ENCODE measurements at regions not wholly inside any gene's neighbourhood (a gene's known extent, or its start where the extent isn't known, plus 50 kb on each side); places are given as distances from the start of the nearest gene placed in this dataset.
"Not testable (repeated sequence)": the region's sequence is repeated elsewhere in the genome, so short reads cannot be mapped to it uniquely, and the experiment has no call there.

- H3K4me1 ChIP-seq (ENCODE audit: control insufficient read depth, insufficient read depth, low read length) = no peaks in the 10 kb centered on the region
- H3K36me3 ChIP-seq (ENCODE audit: control insufficient read depth, insufficient read depth, low read length) = no peaks in the 10 kb centered on the region
- H3K27me3 Mint-ChIP-seq (ENCODE audit: low read depth in 2 of 2) = no peaks in the 10 kb centered on the region
- H3K4me1 Mint-ChIP-seq = peaks cover 16 to 20% of the 10 kb centered on the region in 2 donors
- intact Hi-C loops (cut with micrococcal nuclease) = no loop called here
- DNase-seq (no peak), ATAC-seq (no peak)
- no peak overlapping the region for H3K27ac Mint-ChIP-seq
- no peaks in the 10 kb centered on the region for H3K36me3 Mint-ChIP-seq
- H3K9me3 Mint-ChIP-seq = peaks cover 5 to 15% of the 10 kb centered on the region in 2 donors
- H3K9me3 ChIP-seq (ENCODE audit: control insufficient read depth, insufficient read depth, low read length) = no peaks in the 10 kb centered on the region
- WGBS (ENCODE audit: insufficient coverage) = 92% methylated on average over 3 of the region's 3 CpGs
- no peak overlapping the region for H3K4me3 ChIP-seq (ENCODE audit: low read length)
- H3K27ac ChIP-seq (ENCODE audit: low read length) = no peak overlapping the region
- TF ChIP-seq, protein P1, sequence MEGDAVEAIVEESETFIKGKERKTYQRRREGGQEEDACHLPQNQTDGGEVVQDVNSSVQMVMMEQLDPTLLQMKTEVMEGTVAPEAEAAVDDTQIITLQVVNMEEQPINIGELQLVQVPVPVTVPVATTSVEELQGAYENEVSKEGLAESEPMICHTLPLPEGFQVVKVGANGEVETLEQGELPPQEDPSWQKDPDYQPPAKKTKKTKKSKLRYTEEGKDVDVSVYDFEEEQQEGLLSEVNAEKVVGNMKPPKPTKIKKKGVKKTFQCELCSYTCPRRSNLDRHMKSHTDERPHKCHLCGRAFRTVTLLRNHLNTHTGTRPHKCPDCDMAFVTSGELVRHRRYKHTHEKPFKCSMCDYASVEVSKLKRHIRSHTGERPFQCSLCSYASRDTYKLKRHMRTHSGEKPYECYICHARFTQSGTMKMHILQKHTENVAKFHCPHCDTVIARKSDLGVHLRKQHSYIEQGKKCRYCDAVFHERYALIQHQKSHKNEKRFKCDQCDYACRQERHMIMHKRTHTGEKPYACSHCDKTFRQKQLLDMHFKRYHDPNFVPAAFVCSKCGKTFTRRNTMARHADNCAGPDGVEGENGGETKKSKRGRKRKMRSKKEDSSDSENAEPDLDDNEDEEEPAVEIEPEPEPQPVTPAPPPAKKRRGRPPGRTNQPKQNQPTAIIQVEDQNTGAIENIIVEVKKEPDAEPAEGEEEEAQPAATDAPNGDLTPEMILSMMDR (IDR thresholded peaks at IDR 0.05) = no peak
- H3K27me3 ChIP-seq (ENCODE audit: control insufficient read depth, insufficient read depth, low read length) = no peaks in the 10 kb centered on the region
- H3K4me3 Mint-ChIP-seq = no peak overlapping the region
These were observed 78.0 kb upstream of the PDHA2 start for GRCh38 chr4:95761871-95762270.

- Mint-ChIP-seq H3K27ac (no peak overlapping the region), H3K4me3 (no peak overlapping the region), H3K4me1 (peaks cover 16 to 20% of the 10 kb centered on the region in 2 donors), H3K9me3 (peaks cover 4 to 13% of the 10 kb centered on the region in 2 donors), H3K36me3 (no peaks in the 10 kb centered on the region), H3K27me3 (ENCODE audit: low read depth in 2 of 2) (no peaks in the 10 kb centered on the region)
- Histone ChIP-seq H3K4me3 (ENCODE audit: low read length) (no peak overlapping the region), H3K4me1 (ENCODE audit: control insufficient read depth, insufficient read depth, low read length) (no peaks in the 10 kb centered on the region), H3K36me3 (ENCODE audit: control insufficient read depth, insufficient read depth, low read length) (no peaks in the 10 kb centered on the region), H3K27me3 (ENCODE audit: control insufficient read depth, insufficient read depth, low read length) (no peaks in the 10 kb centered on the region), H3K9me3 (ENCODE audit: control insufficient read depth, insufficient read depth, low read length) (no peaks in the 10 kb centered on the region), H3K27ac (ENCODE audit: low read length) (no peak overlapping the region)
- intact Hi-C loops (cut with micrococcal nuclease) = no loop called here
- WGBS (ENCODE audit: insufficient coverage) = 95% methylated on average over 1 of the region's 1 CpG
- ATAC-seq (no peak), DNase-seq (no peak)
- TF ChIP-seq, protein P1 (IDR thresholded peaks at IDR 0.05) = no peak
These were observed 78.5 kb upstream of the PDHA2 start for GRCh38 chr4:95761426-95761825.

DNA sequence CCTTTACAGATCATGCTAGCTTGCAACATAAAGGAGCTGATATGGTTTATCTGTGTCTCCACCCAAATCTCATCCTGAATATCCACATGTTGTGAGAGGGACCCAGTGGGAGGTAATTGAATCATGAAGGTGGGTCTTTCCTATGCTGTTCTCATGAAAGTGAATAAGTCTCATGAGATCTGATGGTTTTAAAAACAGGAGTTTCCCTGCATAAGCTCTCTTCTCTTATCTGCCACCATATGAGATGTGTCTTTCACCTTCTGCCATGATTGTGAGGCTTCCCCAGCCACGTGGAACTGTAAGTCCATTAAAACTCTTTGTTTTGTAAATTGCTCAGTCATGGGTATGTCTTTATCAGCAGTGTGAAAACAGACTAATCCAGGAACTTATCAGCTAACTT is 79.2 kb upstream of the PDHA2 start:
- H3K9me3 ChIP-seq (ENCODE audit: control insufficient read depth, insufficient read depth, low read length) = not testable (repeated sequence)

DNA sequence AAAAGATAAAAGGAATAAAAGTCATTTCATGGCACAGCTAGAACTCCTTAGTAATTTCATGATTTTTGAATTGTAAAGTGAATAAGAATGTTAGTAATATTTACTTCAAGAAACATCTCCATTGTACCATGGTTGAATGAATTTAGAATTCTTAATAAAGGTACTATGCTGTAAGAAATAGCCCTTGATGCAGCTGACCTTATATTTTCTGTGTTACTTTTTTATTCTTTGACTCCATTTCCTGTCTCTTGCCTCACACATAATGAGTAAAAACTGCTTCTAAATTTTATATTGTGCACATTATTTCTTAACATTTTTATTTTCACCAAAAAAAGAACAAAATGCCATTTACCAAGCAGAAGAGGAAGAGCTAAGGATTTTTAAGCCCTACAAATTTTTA is 81.9 kb upstream of the PDHA2 start:
- H3K4me1 ChIP-seq (ENCODE audit: control insufficient read depth, insufficient read depth, low read length) = no peaks in the 10 kb centered on the region
- intact Hi-C loops (cut with micrococcal nuclease) = no loop called here
- no peaks in the 10 kb centered on the region for H3K36me3 ChIP-seq (ENCODE audit: control insufficient read depth, insufficient read depth, low read length)
- H3K27ac ChIP-seq (ENCODE audit: low read length) = no peak overlapping the region
- Mint-ChIP-seq H3K36me3 (no peaks in the 10 kb centered on the region), H3K9me3 (peaks cover 0 to 3% of the 10 kb centered on the region in 2 donors), H3K27ac (peak overlapping the region in 1 of 2 donors; percentile 31), H3K4me3 (peak overlapping the region; percentile 47), H3K27me3 (ENCODE audit: low read depth in 2 of 2) (no peaks in the 10 kb centered on the region), H3K4me1 (peaks cover 20 to 22% of the 10 kb centered on the region in 2 donors)
- H3K4me3 ChIP-seq (ENCODE audit: low read length) = no peak overlapping the region
- H3K27me3 ChIP-seq (ENCODE audit: control insufficient read depth, insufficient read depth, low read length) = no peaks in the 10 kb centered on the region
- ATAC-seq = peak in 2 of 3 donors; percentile 60 to 69
- no peak for DNase-seq
- H3K9me3 ChIP-seq (ENCODE audit: control insufficient read depth, insufficient read depth, low read length) = no peaks in the 10 kb centered on the region
- TF ChIP-seq, protein P1 (IDR thresholded peaks at IDR 0.05) = no peak

More for the DNA sequence above, 79.2 kb upstream of the PDHA2 start:
- H3K27ac ChIP-seq (ENCODE audit: low read length); H3K4me3 Mint-ChIP-seq; H3K9me3 Mint-ChIP-seq; DNase-seq; H3K4me1 ChIP-seq (ENCODE audit: control insufficient read depth, insufficient read depth, low read length); H3K27ac Mint-ChIP-seq; ATAC-seq; H3K4me3 ChIP-seq (ENCODE audit: low read length); H3K36me3 ChIP-seq (ENCODE audit: control insufficient read depth, insufficient read depth, low read length); H3K27me3 ChIP-seq (ENCODE audit: control insufficient read depth, insufficient read depth, low read length); H3K36me3 Mint-ChIP-seq; intact Hi-C loops (cut with micrococcal nuclease); H3K27me3 Mint-ChIP-seq (ENCODE audit: low read depth in 2 of 2): not testable (repeated sequence)
- H3K4me1 Mint-ChIP-seq = peaks cover 19 to 20% of the 10 kb centered on the region in 2 donors
- 22% methylated on average over 1 of the region's 1 CpG for WGBS (ENCODE audit: insufficient coverage)

Measured in natural killer cell (primary cell).